Testis (tissue), 2 donors: ENCODE measurements at regions not wholly inside any gene's neighbourhood (a gene's known extent, or its start where the extent isn't known, plus 50 kb on each side); places are given as distances from the start of the nearest gene placed in this dataset.

Experiments used
- POLR2A ChIP-seq: fragments of 450-650 bp; IDR thresholded peaks from one replicate; pipeline ENCODE4 v1.6.1; 2017; ENCODE audit warnings: antibody characterized with exemption, mild to moderate bottlenecking, moderate library complexity
- TF ChIP-seq, protein P1 (sequence below), 3 experiments: fragments of 450-650 bp in 2 of 3; fragments of 200-600 bp in 1 of 3; sonication (generic) in 1 of 3; IDR thresholded peaks; one replicate each; pipeline ENCODE4 v1.5.1; 2016 to 2019; ENCODE audit warnings: antibody characterized with exemption in 3 of 3, mild to moderate bottlenecking in 2 of 3, moderate library complexity in 1 of 3

DNA sequence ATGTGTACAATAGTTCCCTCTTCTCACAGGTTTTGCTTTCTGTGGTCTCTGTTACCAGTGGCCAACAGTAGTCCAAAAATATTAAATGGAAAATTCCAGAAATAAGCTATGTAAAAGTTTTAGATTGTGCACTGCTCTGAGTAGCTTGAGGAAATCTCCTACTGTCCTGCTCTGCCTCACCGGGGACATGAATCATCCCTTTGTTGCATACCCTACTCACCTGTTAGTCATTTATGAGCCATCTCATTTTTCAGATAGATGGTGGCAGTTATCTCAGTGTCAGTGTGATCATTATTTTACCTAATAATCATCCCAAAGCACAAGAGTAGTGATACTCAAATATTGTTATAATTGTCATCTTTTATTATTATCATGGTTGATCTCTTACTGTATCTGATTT lies 688.1 kb downstream of the PLA2G4A start:
- TF ChIP-seq, protein P1, sequence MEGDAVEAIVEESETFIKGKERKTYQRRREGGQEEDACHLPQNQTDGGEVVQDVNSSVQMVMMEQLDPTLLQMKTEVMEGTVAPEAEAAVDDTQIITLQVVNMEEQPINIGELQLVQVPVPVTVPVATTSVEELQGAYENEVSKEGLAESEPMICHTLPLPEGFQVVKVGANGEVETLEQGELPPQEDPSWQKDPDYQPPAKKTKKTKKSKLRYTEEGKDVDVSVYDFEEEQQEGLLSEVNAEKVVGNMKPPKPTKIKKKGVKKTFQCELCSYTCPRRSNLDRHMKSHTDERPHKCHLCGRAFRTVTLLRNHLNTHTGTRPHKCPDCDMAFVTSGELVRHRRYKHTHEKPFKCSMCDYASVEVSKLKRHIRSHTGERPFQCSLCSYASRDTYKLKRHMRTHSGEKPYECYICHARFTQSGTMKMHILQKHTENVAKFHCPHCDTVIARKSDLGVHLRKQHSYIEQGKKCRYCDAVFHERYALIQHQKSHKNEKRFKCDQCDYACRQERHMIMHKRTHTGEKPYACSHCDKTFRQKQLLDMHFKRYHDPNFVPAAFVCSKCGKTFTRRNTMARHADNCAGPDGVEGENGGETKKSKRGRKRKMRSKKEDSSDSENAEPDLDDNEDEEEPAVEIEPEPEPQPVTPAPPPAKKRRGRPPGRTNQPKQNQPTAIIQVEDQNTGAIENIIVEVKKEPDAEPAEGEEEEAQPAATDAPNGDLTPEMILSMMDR (IDR thresholded peaks at IDR 0.05) = no peak
- no peak for TF ChIP-seq POLR2A
